ENCODE measurements at regions not wholly inside any gene's neighbourhood (a gene's known extent, or its start where the extent isn't known, plus 50 kb on each side); places are given as distances from the start of the nearest gene placed in this dataset.

DNA sequence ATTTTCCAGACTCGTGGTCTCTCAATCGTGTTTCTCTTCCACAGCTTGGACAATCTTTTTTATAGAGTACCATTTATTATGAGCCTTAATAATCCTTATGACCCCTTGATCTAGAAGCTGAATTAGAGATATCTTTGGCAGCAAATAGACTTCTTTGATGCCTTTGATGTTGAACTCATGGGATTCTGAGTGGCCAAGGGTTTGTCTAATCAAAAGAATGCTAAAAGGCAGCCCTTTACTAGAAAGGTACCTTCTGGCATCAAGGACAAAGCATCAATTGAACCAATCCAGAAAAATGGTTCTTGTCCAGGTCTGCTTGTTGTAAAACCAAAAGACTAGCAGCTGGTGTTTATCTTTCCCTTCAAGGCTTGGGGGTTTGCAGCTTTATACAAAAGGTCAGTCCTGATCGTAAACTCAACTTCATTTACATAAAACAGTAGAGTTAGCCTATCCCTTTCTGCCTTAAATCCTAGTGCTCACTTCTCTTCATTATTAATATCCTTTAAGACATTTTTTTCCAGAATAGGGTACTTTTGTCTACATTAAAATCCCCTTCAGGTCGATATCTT is 411.3 kb downstream of the FAT4 start:
- ATAC-seq (no peak), DNase-seq (ENCODE audit: low spot score in 2 of 2) (no peak)
- H3K9me3 Mint-ChIP-seq = peaks cover 5 to 9% of the 10 kb centered on the region in 2 donors
- H3K36me3 Mint-ChIP-seq = no peaks in the 10 kb centered on the region
- H3K27ac Mint-ChIP-seq = no peak overlapping the region

DNA sequence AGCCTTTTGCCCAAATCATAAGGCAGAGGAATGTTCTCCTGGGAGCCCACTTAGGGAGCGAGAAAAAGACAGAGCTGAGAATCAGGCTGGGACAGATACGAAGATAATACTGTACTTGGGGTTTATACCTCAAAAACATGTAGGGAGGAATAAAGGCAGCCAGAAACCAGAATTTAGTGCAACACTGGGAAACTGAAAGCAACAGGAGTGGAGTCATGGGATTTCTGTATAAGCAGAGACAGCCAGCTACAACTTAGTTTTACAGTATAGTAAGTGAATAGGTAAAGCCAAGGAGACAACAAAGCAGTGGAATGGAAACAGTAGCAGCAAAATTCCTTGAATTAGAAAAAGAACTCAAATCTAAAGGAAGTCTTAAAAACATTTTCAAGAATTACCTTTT is 413.2 kb downstream of the FAT4 start:
- Mint-ChIP-seq H3K9me3 (peaks cover 5 to 10% of the 10 kb centered on the region in 2 donors), H3K36me3 (peaks cover 0 to 2% of the 10 kb centered on the region in 2 donors), H3K27ac (no peak overlapping the region)
- no peak for DNase-seq (ENCODE audit: low spot score in 2 of 2)
- no peak for ATAC-seq

DNA sequence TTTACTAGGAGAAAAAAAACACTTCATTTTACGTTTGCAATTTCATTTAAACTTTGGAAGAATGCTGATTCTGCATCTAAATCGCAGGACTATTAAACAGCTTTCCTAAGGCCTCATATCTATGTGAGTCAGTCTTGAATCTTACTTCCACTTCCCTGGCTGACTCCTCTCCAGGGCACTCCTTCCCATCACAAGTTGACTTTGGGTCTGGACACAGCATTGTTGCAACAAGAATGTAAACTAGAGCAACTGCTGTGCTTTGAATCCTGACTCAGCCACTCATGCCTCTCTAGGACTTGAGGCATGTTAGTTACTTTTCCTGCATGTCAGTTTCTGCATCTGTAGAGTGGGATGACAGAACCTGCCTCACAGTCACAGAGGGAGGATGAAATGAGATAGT is 413.8 kb downstream of the FAT4 start:
- H3K27ac Mint-ChIP-seq = no peak overlapping the region
- H3K36me3 Mint-ChIP-seq = peaks cover 0 to 5% of the 10 kb centered on the region in 2 donors
- ATAC-seq = no peak
- H3K9me3 Mint-ChIP-seq = peaks cover 5 to 15% of the 10 kb centered on the region in 2 donors
- no peak for DNase-seq (ENCODE audit: low spot score in 2 of 2)

DNA sequence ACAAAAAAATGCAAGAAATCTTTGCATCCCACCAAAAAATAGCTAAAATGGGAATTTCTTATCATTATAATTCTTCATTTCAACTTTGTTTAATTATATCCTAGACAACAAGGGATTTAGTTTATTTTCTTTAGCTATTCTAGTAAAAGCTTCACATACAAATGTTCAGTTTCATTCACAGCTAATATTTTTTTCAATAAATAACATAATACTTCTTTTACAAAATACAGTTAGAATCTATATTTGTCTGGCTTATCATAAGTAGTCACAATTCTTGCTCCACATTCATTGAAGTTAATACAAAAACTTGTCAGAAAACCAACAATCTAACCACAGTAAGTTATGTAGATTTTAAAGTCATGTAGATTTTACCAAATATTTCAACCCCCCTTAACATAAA is 414.4 kb downstream of the FAT4 start:
- no peak for ATAC-seq
- DNase-seq (ENCODE audit: low spot score in 2 of 2) = no peak
- Mint-ChIP-seq H3K9me3 (peaks cover 5 to 15% of the 10 kb centered on the region in 2 donors), H3K27ac (no peak overlapping the region), H3K36me3 (peaks cover 0 to 5% of the 10 kb centered on the region in 2 donors)

DNA sequence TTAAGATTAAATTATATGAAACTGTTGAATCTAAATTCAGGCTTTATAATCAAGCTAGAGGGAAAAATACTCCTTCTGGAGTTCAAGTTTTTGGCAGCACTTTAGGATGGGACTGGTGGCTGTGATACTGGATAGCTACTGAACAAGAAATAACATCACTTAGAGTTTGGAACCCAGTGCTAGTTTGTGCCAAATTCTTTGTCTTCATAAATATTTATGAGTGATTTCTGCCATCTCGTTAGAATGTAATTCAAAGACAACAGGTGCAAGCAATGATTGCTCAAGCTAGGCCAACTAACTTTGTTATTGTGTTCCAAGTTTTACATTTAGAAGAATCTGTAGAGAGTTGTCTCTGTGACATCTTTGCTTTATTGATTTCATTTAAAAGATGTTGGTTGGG is 417.9 kb downstream of the FAT4 start:
- Mint-ChIP-seq H3K27ac (no peak overlapping the region), H3K9me3 (peaks cover 14 to 19% of the 10 kb centered on the region in 2 donors), H3K36me3 (peaks cover 0 to 9% of the 10 kb centered on the region in 2 donors)
- ATAC-seq (no peak), DNase-seq (ENCODE audit: low spot score in 2 of 2) (no peak)

DNA sequence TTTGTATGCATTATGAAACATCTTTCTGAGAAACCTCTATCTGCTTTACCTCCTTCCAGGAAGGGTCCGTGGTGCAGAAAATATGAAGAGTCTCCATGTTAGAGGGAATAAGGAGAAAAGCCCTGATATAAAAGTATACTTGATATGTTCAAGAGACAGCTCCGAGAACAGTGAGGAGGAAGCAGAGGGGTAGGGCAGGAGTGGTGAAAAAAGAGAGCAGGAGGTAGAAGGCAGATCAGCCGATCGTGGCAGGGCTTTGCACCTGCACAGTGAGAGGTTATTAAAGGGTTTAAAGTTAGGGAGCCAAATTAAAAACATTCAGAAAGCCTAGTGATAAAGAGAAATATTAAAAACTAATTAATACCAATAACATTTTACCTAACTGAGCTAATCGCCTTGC is 419.7 kb downstream of the FAT4 start:
- Mint-ChIP-seq H3K27ac (no peak overlapping the region), H3K9me3 (peaks cover 14 to 24% of the 10 kb centered on the region in 2 donors), H3K36me3 (peaks cover 0 to 9% of the 10 kb centered on the region in 2 donors)
- ATAC-seq = no peak
- DNase-seq (ENCODE audit: low spot score in 2 of 2) = no peak

DNA sequence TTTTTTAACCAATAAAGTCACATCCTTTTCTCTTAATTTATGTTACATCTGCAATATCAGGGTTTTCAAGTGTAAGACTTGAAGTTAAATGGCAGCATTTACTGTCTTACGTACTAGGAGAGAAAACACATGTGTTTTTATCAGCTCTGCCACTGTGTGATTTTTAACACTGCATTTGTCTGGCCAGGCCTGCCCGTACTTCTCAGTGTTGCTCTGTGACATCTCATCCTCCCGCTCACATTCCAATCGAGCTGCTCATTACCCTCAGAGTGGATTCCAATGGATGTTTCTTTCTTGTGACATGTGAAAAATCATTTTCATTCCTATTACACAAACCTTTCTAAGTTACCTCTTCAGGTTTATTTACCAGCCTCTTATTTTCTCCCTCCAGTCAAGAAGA is 420.3 kb downstream of the FAT4 start:
- no peak for DNase-seq (ENCODE audit: low spot score in 2 of 2)
- Mint-ChIP-seq H3K36me3 (peaks cover 0 to 9% of the 10 kb centered on the region in 2 donors), H3K27ac (no peak overlapping the region), H3K9me3 (peaks cover 11 to 20% of the 10 kb centered on the region in 2 donors)
- no peak for ATAC-seq

DNA sequence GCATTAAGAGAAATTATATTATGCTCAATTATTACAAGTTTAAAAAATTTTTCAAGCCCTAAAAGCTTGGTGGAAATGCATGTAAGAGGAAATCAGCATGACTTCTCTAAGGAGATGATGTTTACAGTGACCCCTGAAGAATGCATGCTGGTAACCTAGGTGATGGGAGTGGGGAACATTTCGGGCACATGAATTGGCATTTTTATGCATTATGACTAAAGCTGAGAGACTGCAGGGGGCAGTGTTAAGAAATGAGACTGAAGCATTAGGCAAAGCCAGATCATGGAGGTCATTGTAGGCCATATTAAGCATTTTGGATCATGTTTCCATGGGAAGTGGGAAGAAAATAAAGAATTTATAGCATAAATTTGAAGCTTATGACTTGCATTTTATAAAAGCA is 421.3 kb downstream of the FAT4 start:
- no peak for ATAC-seq

DNA sequence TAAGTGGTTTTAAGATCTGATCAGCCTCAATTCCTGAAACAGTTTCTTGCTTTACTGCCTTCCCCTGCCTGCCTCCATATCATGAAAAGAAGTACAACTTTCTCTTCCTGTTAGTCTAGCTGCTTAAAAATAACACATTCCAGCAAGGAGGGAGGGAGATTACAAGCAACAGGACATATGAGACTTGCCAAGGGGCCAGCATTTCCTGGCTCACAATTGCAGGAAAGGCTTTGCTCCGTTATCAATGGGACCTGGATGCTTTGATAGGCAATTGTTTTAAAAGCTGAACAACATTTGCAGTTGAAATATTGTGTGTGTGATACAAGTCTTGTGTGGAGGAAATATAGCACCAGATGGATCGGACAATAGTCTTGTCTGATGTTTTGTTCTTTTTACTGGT is 425.0 kb downstream of the FAT4 start:
- no peak for DNase-seq (ENCODE audit: low spot score in 2 of 2)
- peaks cover 0 to 4% of the 10 kb centered on the region in 2 donors for H3K36me3 Mint-ChIP-seq
- peaks cover 9 to 20% of the 10 kb centered on the region in 2 donors for H3K9me3 Mint-ChIP-seq
- H3K27ac Mint-ChIP-seq = no peak overlapping the region
- ATAC-seq = no peak

More for the DNA sequence above, 421.3 kb downstream of the FAT4 start:
- peaks cover 9 to 19% of the 10 kb centered on the region in 2 donors for H3K9me3 Mint-ChIP-seq
- no peak for DNase-seq (ENCODE audit: low spot score in 2 of 2)
- H3K36me3 Mint-ChIP-seq = peaks cover 0 to 9% of the 10 kb centered on the region in 2 donors
- H3K27ac Mint-ChIP-seq = no peak overlapping the region

DNA sequence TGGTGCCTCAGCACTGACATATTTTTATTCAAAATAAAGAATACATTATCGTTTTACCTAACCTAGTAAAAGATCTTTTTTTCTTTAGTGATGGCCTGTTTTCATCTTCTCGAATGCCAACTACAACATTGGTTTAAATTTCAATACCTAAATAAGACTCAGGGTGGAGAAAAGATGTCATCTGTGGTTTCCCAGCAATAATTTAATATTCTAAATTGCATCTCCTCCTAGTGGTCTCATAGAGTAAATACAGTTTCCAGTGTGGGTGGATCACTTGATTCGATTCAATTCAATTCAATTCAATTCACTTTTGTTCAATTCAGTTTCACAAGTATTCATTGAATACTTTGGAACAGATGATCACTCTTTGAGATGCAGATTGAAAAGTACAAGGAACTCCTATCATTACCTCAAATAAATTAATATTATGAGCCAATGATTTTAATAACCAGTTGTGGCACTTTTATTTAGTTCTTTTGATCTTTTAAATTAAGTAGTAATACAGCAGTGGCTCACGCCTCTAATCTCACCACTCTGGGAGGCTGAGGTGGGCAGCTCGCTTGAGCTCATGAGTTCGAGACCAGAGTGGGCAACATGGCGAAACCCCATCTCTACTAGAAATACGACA is 427.2 kb downstream of the FAT4 start:
- ATAC-seq (no peak), DNase-seq (ENCODE audit: low spot score in 2 of 2) (no peak)
- Mint-ChIP-seq H3K27ac (no peak overlapping the region), H3K9me3 (peaks cover under 1 to 13% of the 10 kb centered on the region in 2 donors), H3K36me3 (peaks cover 0 to under 1% of the 10 kb centered on the region in 2 donors)

DNA sequence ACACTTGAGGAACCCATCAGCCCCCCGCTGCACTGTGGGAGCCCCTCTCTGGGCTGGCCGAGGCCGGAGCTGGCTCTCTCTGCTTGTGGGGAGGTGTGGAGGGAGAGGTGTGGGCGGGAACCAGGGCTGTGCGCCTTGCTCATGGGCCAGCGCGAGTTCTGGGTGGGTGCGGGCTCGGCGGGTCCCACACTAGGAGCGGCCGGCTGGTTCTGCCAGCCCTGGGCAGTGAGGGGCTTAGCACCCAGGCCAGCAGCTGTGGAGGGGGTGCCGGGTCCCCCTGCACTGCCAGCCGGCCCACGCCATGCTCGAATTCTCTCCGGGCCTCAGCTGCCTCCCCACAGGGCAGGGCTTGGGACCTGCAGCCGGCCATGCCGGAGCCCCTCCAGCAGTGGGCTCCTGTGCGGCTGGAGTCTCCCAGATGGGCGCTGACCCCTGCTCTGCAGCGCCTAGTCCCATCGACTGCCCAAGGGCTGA is 430.2 kb downstream of the FAT4 start:
- Mint-ChIP-seq H3K9me3 (peaks cover 8 to 17% of the 10 kb centered on the region in 2 donors), H3K36me3 (peaks cover 0 to 4% of the 10 kb centered on the region in 2 donors), H3K27ac (no peak overlapping the region)
- DNase-seq (ENCODE audit: low spot score in 2 of 2) (no peak), ATAC-seq (no peak)

DNA sequence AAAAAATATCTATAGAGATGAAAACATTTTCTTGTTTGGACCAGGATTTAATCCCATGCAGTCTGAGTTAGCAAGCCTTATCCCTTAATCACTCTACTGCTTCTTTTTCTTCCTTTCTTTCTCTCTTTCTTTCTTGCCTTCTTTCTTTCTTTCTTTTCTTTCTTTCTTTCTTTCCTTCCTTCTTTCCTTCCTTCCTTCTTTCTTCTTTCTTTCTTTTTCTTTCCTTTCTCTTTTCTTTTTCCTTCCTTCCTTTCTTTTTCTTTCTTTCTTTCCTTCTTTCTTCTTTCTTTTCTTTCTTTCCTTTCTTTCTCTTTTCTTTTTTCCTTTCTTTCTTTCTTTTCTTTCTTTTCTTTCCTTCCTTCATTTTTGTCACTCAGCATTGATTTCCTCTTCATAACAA is 434.6 kb downstream of the FAT4 start:
- DNase-seq (ENCODE audit: low spot score in 2 of 2) = no peak
- Mint-ChIP-seq H3K9me3 (peaks cover 8 to 11% of the 10 kb centered on the region in 2 donors), H3K27ac (no peak overlapping the region), H3K36me3 (peaks cover 0 to 4% of the 10 kb centered on the region in 2 donors)
- no peak for ATAC-seq

DNA sequence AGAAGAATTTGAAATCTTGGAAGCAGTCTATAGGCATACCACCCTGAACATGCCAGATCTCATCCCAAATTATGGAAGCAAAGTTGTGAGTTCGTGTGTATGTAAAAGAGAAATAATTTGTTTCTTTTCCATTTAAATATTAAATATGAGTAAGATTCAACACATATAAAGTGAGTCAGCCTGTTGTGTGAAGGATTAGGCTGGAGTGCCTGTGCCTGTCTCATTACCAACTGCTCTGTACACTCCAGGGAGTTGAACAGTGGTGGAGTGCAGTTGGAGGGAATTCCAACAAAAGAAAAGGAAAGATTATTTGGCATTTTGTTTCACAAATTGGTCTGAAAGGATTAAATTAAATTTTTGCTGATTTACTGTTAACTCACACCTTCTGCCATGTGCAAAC is 435.6 kb downstream of the FAT4 start:
- peaks cover 0 to 4% of the 10 kb centered on the region in 2 donors for H3K36me3 Mint-ChIP-seq
- ATAC-seq (no peak), DNase-seq (ENCODE audit: low spot score in 2 of 2) (no peak)
- no peak overlapping the region for H3K27ac Mint-ChIP-seq
- H3K9me3 Mint-ChIP-seq = peaks cover 8 to 11% of the 10 kb centered on the region in 2 donors

DNA sequence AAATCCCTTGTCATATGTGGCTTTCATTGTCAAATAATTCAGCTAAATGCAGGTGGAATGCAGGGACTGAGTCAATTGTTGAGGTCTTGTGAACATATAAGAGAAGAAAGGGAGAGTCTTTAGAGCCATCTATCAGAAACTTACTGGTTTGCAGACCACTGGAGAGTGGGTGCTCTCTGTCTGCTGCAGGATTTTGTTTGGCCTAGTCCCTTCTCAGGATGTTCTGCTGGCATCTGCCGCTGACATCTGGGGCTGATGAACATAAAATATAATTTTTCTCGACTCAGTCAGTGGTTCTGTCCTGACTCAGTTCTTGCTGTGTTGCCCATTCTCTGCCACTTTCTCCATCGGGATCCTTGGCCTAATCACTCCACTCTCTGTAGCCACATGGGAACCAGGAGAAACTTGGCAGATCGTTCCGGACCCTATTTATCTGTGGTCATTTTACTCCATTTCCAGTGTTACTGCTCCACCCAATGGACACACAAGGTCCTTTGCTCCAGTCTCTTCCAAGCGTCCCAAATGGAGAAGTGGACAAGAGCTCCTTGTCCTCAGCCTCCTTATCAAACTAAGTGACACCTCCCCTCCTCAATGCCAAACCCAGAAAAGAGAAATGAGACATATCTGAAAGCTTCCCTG is 436.2 kb downstream of the FAT4 start:
- ATAC-seq (no peak), DNase-seq (ENCODE audit: low spot score in 2 of 2) (no peak)
- peaks cover 8 to 11% of the 10 kb centered on the region in 2 donors for H3K9me3 Mint-ChIP-seq
- no peak overlapping the region for H3K27ac Mint-ChIP-seq
- peaks cover 0 to 4% of the 10 kb centered on the region in 2 donors for H3K36me3 Mint-ChIP-seq

DNA sequence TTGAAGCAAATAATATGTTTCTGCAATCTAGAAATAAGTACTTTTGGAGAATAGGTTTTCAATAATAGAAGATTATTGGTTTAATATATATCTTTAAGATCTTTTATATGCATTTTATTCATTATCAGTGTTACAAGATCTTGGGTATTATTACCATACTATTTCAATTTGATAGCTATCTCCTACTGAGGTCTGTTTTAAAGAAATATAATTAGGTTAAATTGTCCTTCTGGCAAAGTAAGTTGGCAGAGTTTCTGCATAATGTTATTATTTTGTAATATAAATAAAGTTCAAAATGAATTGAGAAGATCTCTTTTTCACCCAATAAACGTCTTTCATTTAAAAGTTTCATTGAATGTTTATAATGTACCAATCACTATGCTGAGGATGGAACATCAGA is 443.7 kb downstream of the FAT4 start:
- no peak for DNase-seq (ENCODE audit: low spot score in 2 of 2)
- no peak for ATAC-seq
- H3K36me3 Mint-ChIP-seq = no peaks in the 10 kb centered on the region
- no peak overlapping the region for H3K27ac Mint-ChIP-seq
- peaks cover 0 to 4% of the 10 kb centered on the region in 2 donors for H3K9me3 Mint-ChIP-seq

DNA sequence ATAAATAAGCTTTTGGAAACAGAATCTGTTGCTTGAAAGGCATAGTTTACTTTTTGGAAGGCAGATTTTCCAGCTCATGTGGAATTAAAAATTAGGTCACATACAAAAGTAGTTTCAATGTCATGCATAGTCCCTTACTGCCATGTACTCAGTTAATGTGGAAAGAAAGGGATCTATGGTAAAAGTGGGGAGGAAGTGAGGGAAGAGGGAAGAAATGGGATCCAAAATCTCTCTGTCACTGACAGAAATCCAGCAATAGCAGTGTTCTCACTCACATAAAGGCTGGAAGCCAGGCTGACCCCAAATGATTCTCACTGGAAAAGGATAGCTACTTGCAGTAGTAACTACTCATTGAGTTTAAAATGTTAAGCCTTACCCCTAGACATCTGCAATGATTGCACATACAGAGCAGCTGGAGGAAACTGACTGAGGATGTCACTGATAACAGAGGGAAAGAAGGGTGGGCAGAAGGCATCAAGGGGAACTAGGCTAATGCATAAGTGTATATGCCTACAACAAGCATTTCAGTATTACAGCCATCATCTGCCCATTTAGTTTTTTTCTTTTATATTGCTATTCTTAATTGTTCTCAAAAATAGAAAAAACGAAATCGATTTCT is 445.6 kb downstream of the FAT4 start:
- H3K27ac Mint-ChIP-seq = no peak overlapping the region
- H3K36me3 Mint-ChIP-seq = no peaks in the 10 kb centered on the region
- ATAC-seq (no peak), DNase-seq (ENCODE audit: low spot score in 2 of 2) (no peak)
- peaks cover 4 to 6% of the 10 kb centered on the region in 2 donors for H3K9me3 Mint-ChIP-seq

DNA sequence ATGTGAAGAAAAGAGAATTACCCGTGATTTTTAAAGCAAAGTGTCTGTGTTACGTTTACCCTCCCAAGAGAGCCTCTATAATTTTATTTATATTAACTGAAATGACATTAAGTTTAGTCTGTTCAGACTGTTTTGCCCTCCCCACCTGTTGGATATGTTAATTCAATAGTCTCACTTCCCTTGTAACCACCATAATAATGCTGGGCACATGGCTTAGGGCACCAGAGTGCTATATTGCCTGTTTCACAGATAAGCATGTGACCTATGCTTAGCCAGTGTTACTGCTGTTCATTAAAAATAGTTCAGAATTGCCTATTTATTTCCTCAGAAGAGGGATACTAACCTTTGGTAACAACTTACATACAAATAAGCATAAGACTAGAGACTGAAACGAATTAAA is 446.2 kb downstream of the FAT4 start:
- DNase-seq (ENCODE audit: low spot score in 2 of 2) (no peak), ATAC-seq (no peak)
- Mint-ChIP-seq H3K27ac (no peak overlapping the region), H3K9me3 (peaks cover 4 to 6% of the 10 kb centered on the region in 2 donors), H3K36me3 (no peaks in the 10 kb centered on the region)

All from activated naive CD4-positive, alpha-beta T cell treated with anti-CD3 and anti-CD28 coated beads, Interleukin-2, amount 50 U/mL, for 72 hours (primary cell).